Body of pancreas (tissue), 4 donors: ENCODE measurements at regions not wholly inside any gene's neighbourhood (a gene's known extent, or its start where the extent isn't known, plus 50 kb on each side); places are given as distances from the start of the nearest gene placed in this dataset.

Experiments
- POLR2A ChIP-seq, 3 donors: fragments of 450-650 bp; IDR thresholded peaks; one replicate each; pipeline ENCODE4 v1.6.1; 2016; ENCODE audit warnings: antibody characterized with exemption in 3 of 3, mild to moderate bottlenecking in 2 of 3
- TF ChIP-seq, protein P1 (sequence below), 7 experiments: fragments of 450-650 bp in 4 of 7; fragments of 200-600 bp in 3 of 7; sonication (generic) in 3 of 7; IDR thresholded peaks; one replicate each; pipeline ENCODE4 v1.5.1; 2016 to 2019; ENCODE audit warnings: antibody characterized with exemption in 7 of 7

GRCh38 chr15:27601239-27601960, 497.7 kb downstream of the OCA2 start:
- TF ChIP-seq, protein P1, sequence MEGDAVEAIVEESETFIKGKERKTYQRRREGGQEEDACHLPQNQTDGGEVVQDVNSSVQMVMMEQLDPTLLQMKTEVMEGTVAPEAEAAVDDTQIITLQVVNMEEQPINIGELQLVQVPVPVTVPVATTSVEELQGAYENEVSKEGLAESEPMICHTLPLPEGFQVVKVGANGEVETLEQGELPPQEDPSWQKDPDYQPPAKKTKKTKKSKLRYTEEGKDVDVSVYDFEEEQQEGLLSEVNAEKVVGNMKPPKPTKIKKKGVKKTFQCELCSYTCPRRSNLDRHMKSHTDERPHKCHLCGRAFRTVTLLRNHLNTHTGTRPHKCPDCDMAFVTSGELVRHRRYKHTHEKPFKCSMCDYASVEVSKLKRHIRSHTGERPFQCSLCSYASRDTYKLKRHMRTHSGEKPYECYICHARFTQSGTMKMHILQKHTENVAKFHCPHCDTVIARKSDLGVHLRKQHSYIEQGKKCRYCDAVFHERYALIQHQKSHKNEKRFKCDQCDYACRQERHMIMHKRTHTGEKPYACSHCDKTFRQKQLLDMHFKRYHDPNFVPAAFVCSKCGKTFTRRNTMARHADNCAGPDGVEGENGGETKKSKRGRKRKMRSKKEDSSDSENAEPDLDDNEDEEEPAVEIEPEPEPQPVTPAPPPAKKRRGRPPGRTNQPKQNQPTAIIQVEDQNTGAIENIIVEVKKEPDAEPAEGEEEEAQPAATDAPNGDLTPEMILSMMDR (IDR thresholded peaks at IDR 0.05) = no peak
- no peak for TF ChIP-seq POLR2A (IDR thresholded peaks at IDR 0.05)
